ENCODE measurements at regions not wholly inside any gene's neighbourhood (a gene's known extent, or its start where the extent isn't known, plus 50 kb on each side); places are given as distances from the start of the nearest gene placed in this dataset.
"Not testable (repeated sequence)": the region's sequence is repeated elsewhere in the genome, so short reads cannot be mapped to it uniquely, and the experiment has no call there.

DNA sequence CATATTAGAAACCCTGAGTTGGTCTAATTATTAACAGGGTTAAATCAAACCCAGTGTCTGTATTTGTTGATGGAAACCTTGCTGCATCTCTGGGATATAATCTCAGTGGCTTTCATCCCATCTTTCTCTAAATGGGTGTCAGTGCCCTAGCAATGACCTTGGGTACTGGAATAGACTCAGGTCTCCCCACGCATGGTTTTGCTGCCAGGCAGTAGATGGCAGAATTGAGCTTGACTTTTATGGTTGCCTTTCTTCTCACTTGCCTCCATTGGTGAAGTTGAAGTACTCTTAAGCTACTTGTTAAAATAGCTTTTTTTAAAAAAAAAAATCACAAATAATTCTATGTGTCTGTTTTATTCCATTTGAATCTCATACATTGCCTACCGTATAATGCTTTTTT lies 81.8 kb upstream of the HMCN1 start:
- Mint-ChIP-seq H3K27ac (no peak overlapping the region), H3K27me3 (no peaks in the 10 kb centered on the region), H3K4me1 (ENCODE audit: unreplicated experiment) (peaks cover 5% of the 10 kb centered on the region), H3K4me3 (no peak overlapping the region), H3K36me3 (peaks cover 3% of the 10 kb centered on the region), H3K9me3 (no peaks in the 10 kb centered on the region)
- no peak for DNase-seq (ENCODE audit: extremely low spot score, unreplicated experiment)
- TF ChIP-seq, protein P1, sequence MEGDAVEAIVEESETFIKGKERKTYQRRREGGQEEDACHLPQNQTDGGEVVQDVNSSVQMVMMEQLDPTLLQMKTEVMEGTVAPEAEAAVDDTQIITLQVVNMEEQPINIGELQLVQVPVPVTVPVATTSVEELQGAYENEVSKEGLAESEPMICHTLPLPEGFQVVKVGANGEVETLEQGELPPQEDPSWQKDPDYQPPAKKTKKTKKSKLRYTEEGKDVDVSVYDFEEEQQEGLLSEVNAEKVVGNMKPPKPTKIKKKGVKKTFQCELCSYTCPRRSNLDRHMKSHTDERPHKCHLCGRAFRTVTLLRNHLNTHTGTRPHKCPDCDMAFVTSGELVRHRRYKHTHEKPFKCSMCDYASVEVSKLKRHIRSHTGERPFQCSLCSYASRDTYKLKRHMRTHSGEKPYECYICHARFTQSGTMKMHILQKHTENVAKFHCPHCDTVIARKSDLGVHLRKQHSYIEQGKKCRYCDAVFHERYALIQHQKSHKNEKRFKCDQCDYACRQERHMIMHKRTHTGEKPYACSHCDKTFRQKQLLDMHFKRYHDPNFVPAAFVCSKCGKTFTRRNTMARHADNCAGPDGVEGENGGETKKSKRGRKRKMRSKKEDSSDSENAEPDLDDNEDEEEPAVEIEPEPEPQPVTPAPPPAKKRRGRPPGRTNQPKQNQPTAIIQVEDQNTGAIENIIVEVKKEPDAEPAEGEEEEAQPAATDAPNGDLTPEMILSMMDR (conservative IDR thresholded peaks at IDR 0.05), result no peak

GRCh38 chr1:185650602-185651230 lies 83.5 kb upstream of the HMCN1 start:
- H3K9me3 Mint-ChIP-seq, result peaks cover 4% of the 10 kb centered on the region

DNA sequence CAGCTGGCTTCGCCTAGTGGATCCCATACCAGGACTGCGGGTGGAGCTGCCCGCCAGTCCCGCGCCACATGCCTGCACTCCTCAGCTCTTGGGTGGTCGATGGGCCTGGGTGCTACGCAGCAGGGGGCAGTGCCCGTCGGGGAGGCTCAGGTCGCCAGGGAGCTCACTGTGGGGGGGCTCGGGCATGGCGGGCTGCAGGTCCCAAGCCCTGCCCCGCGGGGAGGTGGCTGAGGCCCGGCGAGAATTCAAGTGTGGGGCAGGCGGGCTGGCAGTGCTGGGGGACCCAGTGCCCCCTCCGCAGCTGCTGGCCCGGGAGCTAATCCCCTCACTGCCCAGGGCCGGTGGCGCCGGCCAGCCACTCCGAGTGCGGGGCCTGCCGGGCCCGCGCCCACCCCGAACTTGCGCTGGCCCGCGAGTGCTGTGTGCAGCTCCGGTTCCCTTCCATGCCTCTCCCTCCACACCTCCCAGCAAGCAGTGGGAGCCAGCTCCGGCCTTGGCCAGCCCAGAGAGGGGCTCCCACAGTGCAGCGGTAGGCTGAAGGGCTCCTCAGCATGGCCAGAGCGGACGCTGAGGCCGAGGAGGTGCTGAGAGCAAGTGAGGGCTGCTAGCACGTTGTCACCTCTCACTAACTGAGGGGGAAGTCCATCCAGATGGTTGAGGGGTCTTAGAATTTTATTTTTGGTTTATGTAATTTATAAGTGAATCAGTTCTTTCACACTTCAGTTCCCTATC lies 85.2 kb upstream of the HMCN1 start:
- H3K27ac Mint-ChIP-seq, result no peak overlapping the region
- H3K27me3 Mint-ChIP-seq, result peaks cover 2% of the 10 kb centered on the region
- peaks cover 3% of the 10 kb centered on the region for H3K36me3 Mint-ChIP-seq
- peaks cover 20% of the 10 kb centered on the region for H3K4me1 Mint-ChIP-seq (ENCODE audit: unreplicated experiment)
- DNase-seq (ENCODE audit: extremely low spot score, unreplicated experiment), result no peak
- peaks cover 4% of the 10 kb centered on the region for H3K9me3 Mint-ChIP-seq
- no peak overlapping the region for H3K4me3 Mint-ChIP-seq
- TF ChIP-seq, protein P1 (conservative IDR thresholded peaks at IDR 0.05), result no peak

More at GRCh38 chr1:185650602-185651230, 83.5 kb upstream of the HMCN1 start:
- no peak overlapping the region for H3K27ac Mint-ChIP-seq
- no peak overlapping the region for H3K4me3 Mint-ChIP-seq
- H3K27me3 Mint-ChIP-seq, result peaks cover 2% of the 10 kb centered on the region
- peaks cover 18% of the 10 kb centered on the region for H3K4me1 Mint-ChIP-seq (ENCODE audit: unreplicated experiment)
- peaks cover 3% of the 10 kb centered on the region for H3K36me3 Mint-ChIP-seq
- no peak for DNase-seq (ENCODE audit: extremely low spot score, unreplicated experiment)
- TF ChIP-seq, protein P1 (conservative IDR thresholded peaks at IDR 0.05), result no peak

- not testable (repeated sequence) for H3K36me3 Mint-ChIP-seq; H3K27ac Mint-ChIP-seq; DNase-seq (ENCODE audit: extremely low spot score, unreplicated experiment)
Observed at GRCh38 chr1:185647597-185648267, 86.5 kb upstream of the HMCN1 start.

DNA sequence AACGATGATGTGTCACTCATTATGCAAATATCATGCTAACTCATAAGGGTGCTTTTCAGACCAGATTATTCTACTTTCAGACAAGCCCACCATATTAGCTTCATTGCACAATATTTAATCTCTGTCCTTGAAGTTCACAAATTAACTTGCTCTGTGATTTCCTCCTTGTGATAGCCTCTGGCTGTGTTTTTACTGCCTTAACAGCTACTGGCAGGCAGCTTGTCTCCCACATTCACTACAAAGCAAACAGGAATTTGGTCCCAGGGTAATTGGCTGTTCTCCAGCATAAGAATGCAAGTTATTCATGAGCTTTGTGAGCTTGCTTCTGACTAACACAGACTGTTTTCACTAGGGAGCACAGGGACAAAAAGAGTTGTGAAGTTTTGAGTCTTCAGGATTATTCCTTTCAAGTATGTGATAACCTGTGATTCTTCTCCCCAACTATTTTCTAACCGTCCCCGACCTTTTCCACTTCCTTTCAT lies 87.9 kb upstream of the HMCN1 start:
- Mint-ChIP-seq H3K27ac (peak overlapping the region; percentile 47), H3K27me3 (peaks cover 2% of the 10 kb centered on the region), H3K9me3 (peaks cover 4% of the 10 kb centered on the region), H3K36me3 (peaks cover 3% of the 10 kb centered on the region), H3K4me3 (peak overlapping the region; percentile 53), H3K4me1 (ENCODE audit: unreplicated experiment) (peaks cover 20% of the 10 kb centered on the region)
- TF ChIP-seq, protein P1 (conservative IDR thresholded peaks at IDR 0.05), result no peak
- no peak for DNase-seq (ENCODE audit: extremely low spot score, unreplicated experiment)

More at GRCh38 chr1:185647597-185648267, 86.5 kb upstream of the HMCN1 start:
- peaks cover 20% of the 10 kb centered on the region for H3K4me1 Mint-ChIP-seq (ENCODE audit: unreplicated experiment)
- H3K9me3 Mint-ChIP-seq, H3K4me3 Mint-ChIP-seq, H3K27me3 Mint-ChIP-seq: not testable (repeated sequence)

- DNase-seq (ENCODE audit: extremely low spot score, unreplicated experiment), result no peak
- Mint-ChIP-seq H3K27ac (no peak overlapping the region), H3K4me3 (no peak overlapping the region), H3K36me3 (peaks cover 3% of the 10 kb centered on the region), H3K27me3 (peaks cover 2% of the 10 kb centered on the region), H3K4me1 (ENCODE audit: unreplicated experiment) (peaks cover 20% of the 10 kb centered on the region), H3K9me3 (peaks cover 4% of the 10 kb centered on the region)
- TF ChIP-seq, protein P1 (conservative IDR thresholded peaks at IDR 0.05), result no peak
Observed at GRCh38 chr1:185645686-185646085, 88.5 kb upstream of the HMCN1 start.

Measured in type B pancreatic cell (in vitro differentiated cells).